Heart left ventricle (tissue), 13 donors: ENCODE measurements at regions not wholly inside any gene's neighbourhood (a gene's known extent, or its start where the extent isn't known, plus 50 kb on each side); places are given as distances from the start of the nearest gene placed in this dataset.

Experiments
- CTCF ChIP-seq, 12 donors: fragments of 200-600 bp; sonication (generic) in 4 of 12; IDR thresholded peaks; one replicate each; pipeline versions ENCODE4 v1.5.0 to v1.8.0; 2018 to 2022; ENCODE audit warnings: antibody characterized with exemption in 12 of 12, mild to moderate bottlenecking in 5 of 12
- POLR2A ChIP-seq, 2 donors: fragments of 450-650 bp; IDR thresholded peaks; one replicate each; pipeline ENCODE4 v1.6.1; 2017; ENCODE audit warnings: antibody characterized with exemption in 2 of 2, mild to moderate bottlenecking in 2 of 2, moderate library complexity in 2 of 2
- donor health status: ischemic (EF 13 %, LVEDD 7.1; RV severe dilation, severe dysfunction).
- donor health status: DM: no; HTN: yes; CAD: no.
- donor health status: DM: no; HTN: no; CAD: no.
- donor health status: ischemic (EF 25% LVEDD 6.9; RV normal size, moderate dysfunction).
- donor health status: ischemic (EF 25% LVEDD 5.7; RV mildly dilated, moderate dysfunction).
- donor health status: ischemic (EF 35%, LVEDD 5.7; RV mildly dilated, moderate dysfunction).
- donor health status: nonischemic (EF 11% LVEDD 7.7; RV severe dilation, severe dysfunction).
- donor health status: DM: yes; HTN: yes; CAD: no.
- donor health status: PGD.
- donor health status: ischemic (EF 29% LVEDD 5.4; RV normal size, mild dysfunction).
- donor health status: nonischemic (EF 23%, LVEDD 6.1; RV moderate dilation, normal function).

- TF ChIP-seq POLR2A (IDR thresholded peaks at IDR 0.05): no peak
- TF ChIP-seq CTCF (IDR thresholded peaks at IDR 0.05): no peak
Measured at GRCh38 chrX:4932790-4933189, 1219.3 kb upstream of the PRKX start.
